Cerebellar nuclear complex (tissue), 1 donor: ENCODE measurements at regions not wholly inside any gene's neighbourhood (a gene's known extent, or its start where the extent isn't known, plus 50 kb on each side); places are given as distances from the start of the nearest gene placed in this dataset.

ENCODE experiments used
- DNase-seq, 2 experiments: peaks; one replicate each; lab custom pipeline; 2025; lab: John Stamatoyannopoulos, UW

DNA sequence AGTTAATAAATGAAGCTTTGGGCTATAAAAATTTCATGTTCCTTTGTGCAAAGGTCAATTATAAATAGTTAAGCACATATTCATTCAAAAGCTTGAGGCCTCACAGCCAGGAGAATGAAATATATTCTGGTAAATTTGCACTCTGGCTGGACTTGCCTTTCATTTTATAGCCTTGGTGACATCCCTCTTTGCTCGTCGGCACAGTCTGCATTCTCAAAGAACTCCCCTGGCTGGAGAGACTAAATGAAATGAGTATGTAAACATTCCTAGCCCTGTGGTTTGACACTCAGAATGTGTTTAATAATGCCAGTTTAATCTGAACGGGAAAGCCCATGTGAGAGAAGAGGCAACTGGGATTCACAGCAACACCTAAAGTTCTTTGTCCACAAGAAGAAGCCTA is 285.6 kb downstream of the BRINP1 start:
- DNase-seq = no peak

DNA sequence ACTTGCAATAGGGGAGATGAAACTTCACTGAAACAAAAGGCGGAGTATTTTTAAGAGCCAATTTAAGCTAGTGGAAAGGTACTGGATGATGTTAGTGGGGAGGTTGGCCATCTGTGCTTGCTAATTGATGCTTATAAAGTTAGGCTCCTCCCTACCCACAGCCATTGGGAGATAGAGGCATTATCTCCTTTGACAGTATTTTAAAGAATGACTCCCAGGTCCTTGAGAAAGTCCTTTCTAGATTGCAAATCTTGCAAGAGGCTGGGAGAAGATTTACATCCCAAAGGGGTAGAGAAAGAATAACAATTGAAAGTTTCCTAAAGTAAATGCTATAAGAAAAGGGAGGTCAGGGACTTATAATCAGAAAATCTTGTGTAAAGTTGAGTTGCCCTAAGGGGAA is 282.6 kb downstream of the BRINP1 start:
- no peak for DNase-seq

DNA sequence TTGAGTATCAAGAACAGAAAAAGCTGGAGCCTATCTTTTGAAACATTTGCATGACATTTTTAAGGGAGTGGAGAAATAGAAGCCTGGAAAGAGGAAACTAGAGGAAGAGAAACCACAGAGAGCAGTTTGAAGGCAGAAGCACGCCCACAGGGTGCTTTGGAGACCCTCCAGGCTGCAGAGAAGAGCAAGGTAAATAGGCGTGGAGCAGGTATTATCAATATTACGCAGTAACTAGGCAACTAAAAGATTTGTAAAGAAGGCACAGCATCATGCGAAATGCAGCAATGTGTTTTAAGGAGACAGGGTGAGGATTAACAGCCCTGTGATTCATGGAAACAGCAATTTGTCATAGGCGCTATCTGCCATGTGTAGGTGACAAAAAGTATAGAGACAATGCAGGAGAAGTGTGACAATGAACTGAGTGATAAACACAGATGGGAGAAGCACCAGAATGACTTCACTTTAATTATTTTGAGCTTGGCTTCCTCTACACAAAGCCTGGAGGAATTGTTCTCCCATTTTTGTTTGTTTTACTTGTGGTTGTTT is 281.2 kb downstream of the BRINP1 start:
- no peak for DNase-seq

GRCh38 chr9:119091074-119091473 is 278.2 kb downstream of the BRINP1 start:
- DNase-seq = no peak

- DNase-seq = no peak
These were observed 277.1 kb downstream of the BRINP1 start for GRCh38 chr9:119092125-119092524.

DNA sequence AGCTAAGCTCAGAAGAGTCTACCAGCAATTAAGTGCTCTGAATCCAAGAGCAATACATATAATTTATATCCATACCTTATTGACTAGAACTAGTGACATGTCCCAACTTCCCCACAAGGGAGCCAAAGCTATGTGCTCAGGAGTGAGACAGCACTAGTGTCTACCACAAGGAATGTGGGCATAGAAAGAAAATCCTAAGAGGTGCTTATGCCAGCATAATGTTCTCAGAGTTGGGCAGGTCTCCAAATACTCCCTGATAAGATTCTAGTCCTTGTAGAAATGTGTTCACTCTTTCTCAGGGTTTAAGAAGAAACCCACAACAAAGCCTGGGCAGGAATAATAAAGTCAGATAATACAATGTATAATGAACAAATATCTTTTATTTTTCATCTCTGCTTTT is 275.1 kb downstream of the BRINP1 start:
- DNase-seq = no peak

DNA sequence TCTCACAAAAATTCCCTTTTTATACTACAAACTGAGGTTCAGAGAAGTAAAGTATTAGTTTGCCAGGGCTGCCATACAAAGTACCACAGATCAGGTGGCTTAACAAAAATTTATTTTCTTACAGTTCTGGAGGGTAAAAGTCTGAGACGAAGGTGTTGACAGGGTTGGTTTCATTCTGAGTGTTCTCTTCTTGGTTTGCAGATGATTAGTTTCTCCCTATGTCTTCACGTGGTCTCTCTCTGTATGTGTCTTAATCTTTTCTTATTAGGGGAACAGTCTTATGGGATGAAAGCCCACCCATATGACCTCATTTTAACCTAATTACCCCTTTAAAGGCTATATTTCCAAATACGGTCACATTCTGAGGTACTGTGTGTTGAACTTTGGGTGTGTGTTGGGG is 274.2 kb downstream of the BRINP1 start:
- DNase-seq = no peak

GRCh38 chr9:119101048-119101447 is 268.2 kb downstream of the BRINP1 start:
- DNase-seq = no peak

DNA sequence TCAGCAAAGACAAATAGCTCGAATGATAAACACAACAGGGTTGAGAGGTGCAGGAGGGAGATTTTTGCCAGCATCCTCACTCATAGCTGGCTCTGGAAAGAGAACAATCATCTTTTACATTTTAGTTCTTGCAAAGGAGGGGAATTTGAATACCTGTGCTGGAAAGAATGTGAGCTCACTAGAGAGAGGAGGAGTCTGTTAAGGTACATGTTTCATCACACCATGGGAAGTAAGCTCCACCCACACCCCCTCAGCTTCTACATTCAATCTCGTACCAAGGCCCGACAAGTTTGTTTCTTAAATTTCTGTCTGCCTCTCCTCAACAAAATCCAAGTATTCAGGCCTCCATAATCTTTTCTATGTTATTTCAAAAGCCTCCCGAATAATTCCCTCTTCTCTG is 254.6 kb downstream of the BRINP1 start:
- DNase-seq = peak in 1 of 2 experiments; percentile 8
